ENCODE measurements at regions not wholly inside any gene's neighbourhood (a gene's known extent, or its start where the extent isn't known, plus 50 kb on each side); places are given as distances from the start of the nearest gene placed in this dataset.

DNA sequence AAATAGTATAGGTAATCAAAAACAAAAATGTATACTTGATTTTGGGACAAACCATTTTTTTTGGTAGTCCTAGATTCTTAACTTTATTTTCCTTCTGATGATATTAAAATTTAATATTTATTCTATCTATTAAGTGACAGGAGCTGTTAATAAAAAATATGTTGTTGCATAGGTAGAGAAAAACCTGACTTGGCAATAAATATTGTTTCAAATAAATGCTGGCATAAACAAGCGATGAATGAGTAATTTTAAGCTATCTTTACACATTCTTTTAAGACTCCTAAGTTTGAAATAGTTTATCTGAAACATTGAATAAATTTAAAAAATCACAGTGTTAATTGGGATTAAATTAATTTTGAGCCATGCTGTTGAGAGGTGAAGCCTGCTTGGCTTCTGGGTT lies 114.6 kb downstream of the GC start:
- Histone ChIP-seq H3K14ac (replicated peaks; ENCODE audit: low read depth, low read length) (no peak overlapping the region), H2AFZ (replicated peaks; ENCODE audit: low read length, poor library complexity) (no peak overlapping the region), H3K4me3 (ENCODE audit: insufficient read depth, low read depth, low read length) (no peak overlapping the region), H4K5ac (ENCODE audit: low read depth, low read length) (no peak overlapping the region), H3K9ac (ENCODE audit: low read depth, low read length) (no peak overlapping the region), H3K4ac (ENCODE audit: low read depth, low read length) (no peak overlapping the region), H2BK5ac (ENCODE audit: low read depth, low read length, poor library complexity, severe bottlenecking) (no peak overlapping the region), H3K27ac (ENCODE audit: insufficient read depth, low read length) (no peak overlapping the region), H3K56ac (ENCODE audit: extremely low read depth, insufficient read depth, low read length) (no peak overlapping the region), H3K4me2 (ENCODE audit: low read depth, low read length) (no peak overlapping the region), H2BK120ac (ENCODE audit: low read depth, low read length) (no peak overlapping the region), H2AK5ac (ENCODE audit: low read depth, low read length) (no peak overlapping the region), H4K20me1 (ENCODE audit: insufficient read depth, low read length) (no peaks in the 10 kb centered on the region), H2BK15ac (ENCODE audit: low read depth, low read length) (no peak overlapping the region), H3K9me3 (ENCODE audit: control insufficient read depth, insufficient read depth, low read length) (no peaks in the 10 kb centered on the region), H3K23ac (ENCODE audit: low read depth, low read length) (no peak overlapping the region), H3K18ac (ENCODE audit: low read depth, low read length) (no peak overlapping the region), H3K27me3 (ENCODE audit: control insufficient read depth, insufficient read depth, low read length) (peaks cover 2% of the 10 kb centered on the region; the same call in 1 of the 2 replicates), H3K9me1 (ENCODE audit: insufficient read depth, low read length) (no peaks in the 10 kb centered on the region), H2BK20ac (ENCODE audit: low read depth, low read length) (no peak overlapping the region), H4K91ac (ENCODE audit: insufficient read depth, low read depth, low read length) (no peak overlapping the region), H3K79me1 (ENCODE audit: low read depth in 1 of 2, low read length in 2 of 2) (no peaks in the 10 kb centered on the region), H3K36me3 (ENCODE audit: control insufficient read depth, insufficient read depth, low read length) (no peaks in the 10 kb centered on the region), H4K8ac (ENCODE audit: low read depth in 2 of 2, low read length in 2 of 2) (no peak overlapping the region), H3K4me1 (ENCODE audit: control insufficient read depth, insufficient read depth, low read length) (no peaks in the 10 kb centered on the region), H2AK9ac (replicated peaks; ENCODE audit: low read depth, low read length, poor library complexity) (no peak overlapping the region)
- DNase-seq, result no peak
- no TSS peak for BruUV-seq (replicated peaks)
- in situ Hi-C loops (cut with MboI; ENCODE audit: low sequenced_read_pairs) (no loop called here), dilution Hi-C loops (cut with HindIII; ENCODE audit: low sequenced_read_pairs, unreplicated experiment) (no loop called here), intact Hi-C loops (cut with micrococcal nuclease) (no loop called here)
- POLR2A ChIA-PET (ENCODE audit: unreplicated experiment), result no interaction called here
- no peak for ATAC-seq (ENCODE audit: low read depth)
- WGBS, 2 experiments (ENCODE audit: extremely low coverage in 2 of 2, insufficient read length in 1 of 2), result no CpG with 5 or more reads among the region's 1 CpG
- TF ChIP-seq RCOR1 (IDR thresholded peaks at IDR 0.05; ENCODE audit: insufficient replicate concordance, low read length) (no peak), MAFK (IDR thresholded peaks at IDR 0.05; ENCODE audit: low read depth, low read length) (peak; percentile 53)
- CTCF ChIA-PET, result no interaction called here

Measured in IMR-90 (cell line).